Omental fat pad (tissue), 3 donors: ENCODE measurements at regions not wholly inside any gene's neighbourhood (a gene's known extent, or its start where the extent isn't known, plus 50 kb on each side); places are given as distances from the start of the nearest gene placed in this dataset.

Source experiments
- ATAC-seq: fragments of 150-250 bp; one replicate; pipeline ENCODE4 v1.9.1; 2016; ENCODE audit warnings: mild to moderate bottlenecking, moderate library complexity; ENCODE audit not compliant: low FRiP score
- DNase-seq: peaks from one replicate; pipeline ENCODE4 v3.0.0-alpha.2; 2019; ENCODE audit warnings: low spot score
- TF ChIP-seq, protein P1 (sequence below), 3 donors: fragments of 450-650 bp; IDR thresholded peaks; one replicate each; pipeline ENCODE4 v1.5.1; 2016 to 2017; ENCODE audit warnings: antibody characterized with exemption in 3 of 3, mild to moderate bottlenecking in 3 of 3, moderate library complexity in 2 of 3

DNA sequence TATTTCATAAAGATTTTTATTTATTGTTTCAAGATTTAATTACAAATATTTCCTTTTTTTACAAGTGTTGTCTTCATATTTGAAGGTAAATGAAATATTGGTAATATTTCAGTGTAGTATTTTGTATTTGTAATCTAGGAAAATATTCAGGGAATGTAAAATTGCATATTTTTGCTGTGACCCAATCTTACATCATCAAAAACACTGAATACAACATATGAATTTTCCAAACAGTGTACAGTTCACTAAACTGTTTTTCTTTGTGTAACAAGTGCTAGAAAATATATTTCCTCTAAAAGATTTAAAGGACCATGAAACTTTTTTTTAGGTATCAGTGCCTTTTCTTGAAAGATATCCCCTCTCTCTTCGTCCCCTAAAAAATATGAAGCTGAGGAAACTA lies 251.9 kb upstream of the KCND2 start:
- ATAC-seq: no peak
- DNase-seq: no peak
- TF ChIP-seq, protein P1, sequence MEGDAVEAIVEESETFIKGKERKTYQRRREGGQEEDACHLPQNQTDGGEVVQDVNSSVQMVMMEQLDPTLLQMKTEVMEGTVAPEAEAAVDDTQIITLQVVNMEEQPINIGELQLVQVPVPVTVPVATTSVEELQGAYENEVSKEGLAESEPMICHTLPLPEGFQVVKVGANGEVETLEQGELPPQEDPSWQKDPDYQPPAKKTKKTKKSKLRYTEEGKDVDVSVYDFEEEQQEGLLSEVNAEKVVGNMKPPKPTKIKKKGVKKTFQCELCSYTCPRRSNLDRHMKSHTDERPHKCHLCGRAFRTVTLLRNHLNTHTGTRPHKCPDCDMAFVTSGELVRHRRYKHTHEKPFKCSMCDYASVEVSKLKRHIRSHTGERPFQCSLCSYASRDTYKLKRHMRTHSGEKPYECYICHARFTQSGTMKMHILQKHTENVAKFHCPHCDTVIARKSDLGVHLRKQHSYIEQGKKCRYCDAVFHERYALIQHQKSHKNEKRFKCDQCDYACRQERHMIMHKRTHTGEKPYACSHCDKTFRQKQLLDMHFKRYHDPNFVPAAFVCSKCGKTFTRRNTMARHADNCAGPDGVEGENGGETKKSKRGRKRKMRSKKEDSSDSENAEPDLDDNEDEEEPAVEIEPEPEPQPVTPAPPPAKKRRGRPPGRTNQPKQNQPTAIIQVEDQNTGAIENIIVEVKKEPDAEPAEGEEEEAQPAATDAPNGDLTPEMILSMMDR (IDR thresholded peaks at IDR 0.05): no peak

DNA sequence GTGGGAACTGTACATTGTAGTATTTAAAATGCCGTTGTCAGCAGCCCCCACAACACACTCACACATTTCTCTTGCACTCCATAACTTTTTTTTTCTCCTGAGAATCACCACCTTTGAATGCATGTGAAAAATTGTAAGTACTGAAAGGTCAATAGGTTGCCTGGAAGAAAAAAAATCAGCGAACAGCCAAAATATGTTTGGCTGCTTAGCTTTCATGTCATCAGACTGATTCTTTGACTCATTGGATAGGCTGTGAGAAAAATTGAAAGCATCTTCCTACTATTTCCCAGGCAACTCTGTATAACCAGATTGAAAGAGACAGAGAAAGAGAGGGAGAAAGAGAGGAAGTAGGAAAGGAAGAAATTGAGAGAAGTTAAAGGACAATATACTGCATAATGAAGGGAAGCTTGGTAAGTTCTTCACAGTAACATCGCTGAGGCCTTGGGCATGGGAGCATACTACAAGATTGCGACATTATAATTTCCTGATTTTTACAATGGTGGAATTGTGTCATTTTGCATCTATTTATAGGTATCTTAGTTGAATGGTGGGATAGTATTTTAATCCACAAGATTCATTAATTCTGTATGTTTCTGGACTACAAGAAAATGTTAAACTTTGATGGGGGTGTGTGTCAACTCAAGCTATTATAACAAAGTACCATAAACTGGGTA lies 249.3 kb upstream of the KCND2 start:
- no peak for DNase-seq
- no peak for ATAC-seq
- TF ChIP-seq, protein P1 (IDR thresholded peaks at IDR 0.05): no peak

DNA sequence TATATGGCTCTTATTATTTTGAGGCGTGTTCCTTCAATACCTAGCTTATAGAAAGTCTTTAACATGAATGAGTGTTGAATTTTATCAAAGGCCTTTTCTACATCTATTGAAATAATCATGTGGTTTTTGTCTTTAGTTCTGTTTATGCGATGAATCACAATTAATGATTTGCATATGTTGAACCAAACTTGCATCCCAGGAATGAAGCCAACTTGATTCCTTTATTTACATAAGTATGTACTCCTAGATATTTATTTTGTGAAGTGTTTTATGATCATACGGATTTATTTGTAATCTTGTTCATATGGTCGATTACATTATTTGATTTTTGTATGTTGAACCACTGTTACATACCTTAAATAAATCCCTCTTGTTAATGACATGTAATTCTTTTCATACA lies 244.3 kb upstream of the KCND2 start:
- TF ChIP-seq, protein P1 (IDR thresholded peaks at IDR 0.05): no peak
- DNase-seq (no peak), ATAC-seq (no peak)

DNA sequence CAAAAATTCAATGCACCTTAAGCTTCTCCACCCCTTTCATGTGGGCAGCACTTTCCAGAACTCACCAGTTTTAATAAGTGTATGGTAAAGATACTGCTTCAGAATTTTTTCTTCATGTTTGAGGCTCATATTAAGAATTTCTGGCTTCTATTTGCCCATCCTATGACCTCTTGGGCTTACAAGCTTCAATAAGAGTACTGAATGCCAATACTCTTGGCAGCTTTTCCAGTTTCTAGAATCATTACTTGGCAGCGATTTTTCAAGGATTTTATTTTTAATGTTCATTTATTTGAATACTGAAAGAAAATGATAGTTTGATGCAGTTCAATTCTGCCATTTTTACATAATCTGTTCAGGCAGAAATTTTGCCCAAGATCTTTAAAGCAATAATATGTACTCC lies 242.1 kb upstream of the KCND2 start:
- no peak for DNase-seq
- TF ChIP-seq, protein P1 (IDR thresholded peaks at IDR 0.05): no peak
- no peak for ATAC-seq

DNA sequence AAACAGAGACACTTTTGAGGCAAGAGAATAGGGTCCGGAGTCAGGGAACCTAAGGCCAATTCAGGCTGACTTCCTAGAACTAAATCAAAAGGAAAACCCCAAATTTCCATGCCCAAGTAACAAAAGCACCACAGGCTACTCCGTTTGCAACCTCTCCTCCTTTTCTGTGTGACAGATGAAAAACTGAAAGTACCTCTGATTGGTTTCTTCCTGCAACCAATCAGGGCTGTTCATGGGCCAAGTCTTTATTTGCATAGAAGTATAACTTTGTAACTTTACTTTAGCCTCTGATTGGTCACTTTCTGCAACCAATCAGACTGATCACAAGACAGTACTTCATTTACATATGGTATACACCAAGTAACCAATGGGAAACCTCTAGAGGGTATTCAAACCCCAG lies 239.9 kb upstream of the KCND2 start:
- TF ChIP-seq, protein P1 (IDR thresholded peaks at IDR 0.05): no peak
- ATAC-seq: no peak
- no peak for DNase-seq

DNA sequence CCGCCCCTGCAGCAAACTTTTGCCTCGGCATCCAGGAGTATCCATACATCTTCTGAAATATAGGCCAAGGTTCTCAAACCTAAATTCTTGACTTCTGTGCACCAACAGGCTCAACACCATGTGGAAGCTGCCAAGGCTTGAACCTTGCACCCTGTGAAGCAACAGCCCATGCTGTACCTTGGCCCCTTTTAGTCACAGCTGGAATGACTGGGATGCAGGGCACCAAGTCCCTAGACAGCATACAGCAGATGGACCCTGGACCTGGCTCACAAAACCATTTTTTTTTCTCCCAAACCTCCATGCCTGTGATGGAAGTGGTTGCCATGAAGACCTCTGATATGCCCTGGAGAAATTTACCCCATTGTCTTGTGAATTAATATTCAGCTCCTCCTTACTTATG lies 233.8 kb upstream of the KCND2 start:
- ATAC-seq: no peak
- DNase-seq: no peak
- TF ChIP-seq, protein P1 (IDR thresholded peaks at IDR 0.05): no peak

DNA sequence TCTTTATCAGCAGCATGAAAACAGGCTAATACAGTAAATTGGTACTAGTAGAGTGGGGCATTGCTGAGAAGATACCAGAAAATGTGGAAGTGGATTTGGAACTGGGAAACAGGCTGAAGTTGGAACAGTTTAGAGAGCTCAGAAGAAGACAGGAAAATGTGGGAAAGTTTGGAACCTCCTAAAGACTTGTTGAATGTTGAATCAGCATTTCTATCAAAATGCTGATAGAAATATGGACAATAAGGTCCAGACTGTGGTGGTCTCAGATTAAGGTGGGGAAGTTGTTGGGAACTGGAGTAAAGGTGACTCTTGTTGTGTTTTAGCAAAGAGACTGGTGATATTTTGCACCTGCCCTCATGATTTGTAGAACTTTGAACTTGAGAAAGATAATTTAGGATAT lies 231.2 kb upstream of the KCND2 start:
- ATAC-seq (no peak), DNase-seq (no peak)
- TF ChIP-seq, protein P1 (IDR thresholded peaks at IDR 0.05): no peak
